SK-N-DZ (cell line): ENCODE measurements at regions not wholly inside any gene's neighbourhood (a gene's known extent, or its start where the extent isn't known, plus 50 kb on each side); places are given as distances from the start of the nearest gene placed in this dataset.

Experiments used
- DNase-seq: peaks from one replicate; pipeline ENCODE4 v3.0.0-alpha.2; 2015; ENCODE audit warnings: low spot score

GRCh38 chr9:17894501-17895160 is 315.8 kb downstream of the SH3GL2 start:
- DNase-seq: no peak

GRCh38 chr9:17900606-17901005 is 321.7 kb downstream of the SH3GL2 start:
- DNase-seq: no peak

GRCh38 chr9:17905366-17905765 is 326.5 kb downstream of the SH3GL2 start:
- DNase-seq: no peak

- DNase-seq: no peak
Measured at GRCh38 chr9:17905781-17906175, 326.9 kb downstream of the SH3GL2 start.

DNA sequence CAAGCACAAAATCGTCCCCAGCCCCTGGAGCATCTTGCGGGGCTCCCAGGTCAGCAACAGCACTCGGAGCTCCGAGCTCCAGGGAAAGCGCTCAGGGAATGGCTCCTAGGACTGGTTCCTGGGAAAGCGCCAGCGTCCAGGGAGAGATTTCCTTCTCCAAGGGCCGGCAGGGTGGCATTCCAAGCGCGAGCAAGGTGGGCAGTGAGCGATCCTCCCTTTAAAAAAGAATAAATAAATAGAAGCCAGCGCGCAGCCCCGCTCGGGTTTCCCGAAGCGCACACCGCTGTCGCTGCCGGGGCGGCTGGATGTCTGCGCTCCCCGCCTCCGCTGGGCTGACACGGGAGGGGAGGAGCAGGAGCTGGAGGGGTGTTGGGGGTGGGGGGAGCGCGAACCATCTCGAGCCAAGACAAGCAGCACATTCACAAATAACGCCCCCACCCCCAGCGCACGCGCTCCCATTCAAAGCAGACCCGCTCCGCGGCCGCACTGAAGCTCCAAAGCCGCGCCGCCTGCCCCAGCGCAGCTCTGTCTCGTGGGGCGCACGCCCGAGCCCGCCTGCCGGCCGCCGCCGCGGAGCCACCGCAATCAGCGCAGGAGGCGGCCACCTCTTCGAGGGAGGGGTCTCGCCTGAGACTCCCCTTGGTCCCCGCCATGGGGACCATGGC is 327.4 kb downstream of the SH3GL2 start:
- DNase-seq: no peak

DNA sequence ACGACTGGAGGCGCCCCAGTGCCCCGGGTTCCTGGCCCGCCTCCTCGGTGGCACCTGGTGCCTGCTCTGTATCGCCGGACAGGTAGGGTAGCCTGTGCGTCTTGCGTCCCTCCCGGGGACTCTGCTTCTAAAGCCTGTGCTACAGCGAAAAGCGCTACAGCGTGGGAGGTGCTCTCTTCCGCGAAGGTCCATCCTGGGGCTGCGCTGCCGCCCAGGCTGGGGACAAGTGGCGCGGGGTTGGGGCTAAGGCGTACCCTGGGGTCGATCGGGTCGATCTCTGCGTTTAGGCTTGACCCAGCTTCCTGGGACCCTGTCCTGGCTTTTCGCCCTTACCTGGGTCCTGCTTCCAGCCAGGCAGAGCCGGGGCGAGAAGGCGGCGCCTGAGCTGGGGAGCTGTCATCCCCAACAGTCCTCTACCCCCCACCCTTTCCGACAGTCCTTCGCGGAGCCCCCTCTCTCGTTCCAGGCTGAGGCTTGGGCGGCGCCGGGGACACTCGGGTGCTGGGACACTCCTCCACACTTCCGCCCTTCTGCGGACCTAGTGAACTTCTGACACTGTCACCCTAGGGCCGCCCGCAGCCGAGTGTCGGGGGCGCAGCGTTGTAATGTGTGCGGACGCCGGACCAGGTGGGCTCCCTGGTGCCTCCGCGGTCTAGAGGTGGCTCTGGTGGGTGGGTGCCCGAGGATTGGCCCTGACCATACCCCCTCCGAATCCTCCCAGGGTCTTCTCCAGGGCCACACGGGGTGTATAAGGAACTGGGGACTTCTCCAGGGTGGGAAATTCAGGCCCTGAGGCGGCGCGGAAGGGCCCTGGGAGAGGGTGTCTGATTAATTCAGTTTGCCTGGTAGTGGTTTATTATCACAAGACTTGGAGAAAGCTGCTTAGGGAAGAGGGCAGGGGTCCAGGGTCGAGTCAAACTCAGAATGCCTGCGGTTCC is 328.2 kb downstream of the SH3GL2 start:
- no peak for DNase-seq

- DNase-seq: no peak
Measured at GRCh38 chr9:17907779-17908508, 329.1 kb downstream of the SH3GL2 start.

DNA sequence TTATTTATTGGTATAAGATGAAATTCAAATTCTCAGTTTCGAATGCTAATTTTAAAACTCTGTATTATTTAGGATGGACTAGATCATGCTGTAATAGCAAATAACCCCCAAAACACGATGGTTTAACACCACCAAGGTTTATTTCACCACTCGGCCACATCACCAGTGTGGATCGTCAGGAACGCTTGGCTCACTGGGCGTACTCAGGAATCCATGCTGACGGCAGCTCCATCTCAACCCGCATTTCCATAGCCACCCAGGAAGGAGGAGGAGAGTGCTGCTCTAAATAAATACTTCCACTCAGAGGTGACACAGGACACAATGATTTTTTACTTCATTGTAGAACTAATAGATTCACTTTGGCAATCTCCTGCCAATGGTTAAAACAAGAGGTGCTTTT is 347.4 kb downstream of the SH3GL2 start:
- DNase-seq: no peak

DNA sequence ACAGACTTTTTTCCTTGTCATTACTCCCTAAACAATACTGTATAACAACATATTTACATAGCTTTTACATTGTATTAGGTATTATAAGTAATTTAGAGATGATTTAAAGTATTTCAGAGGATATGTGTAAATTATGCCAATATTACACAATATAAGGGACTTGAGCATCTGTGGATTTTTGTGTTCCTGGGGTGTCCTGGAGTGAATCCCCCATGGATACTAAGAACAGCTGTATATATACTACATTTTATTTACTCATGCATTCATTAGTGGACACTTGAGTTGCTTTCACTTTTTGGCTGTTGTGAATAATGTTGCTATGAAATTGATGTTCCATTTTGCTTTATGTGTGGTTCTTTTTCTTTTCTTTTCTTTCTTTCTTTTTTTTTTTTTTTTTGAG is 348.8 kb downstream of the SH3GL2 start:
- DNase-seq: no peak

GRCh38 chr9:17928228-17928627 is 349.4 kb downstream of the SH3GL2 start:
- DNase-seq: no peak

DNA sequence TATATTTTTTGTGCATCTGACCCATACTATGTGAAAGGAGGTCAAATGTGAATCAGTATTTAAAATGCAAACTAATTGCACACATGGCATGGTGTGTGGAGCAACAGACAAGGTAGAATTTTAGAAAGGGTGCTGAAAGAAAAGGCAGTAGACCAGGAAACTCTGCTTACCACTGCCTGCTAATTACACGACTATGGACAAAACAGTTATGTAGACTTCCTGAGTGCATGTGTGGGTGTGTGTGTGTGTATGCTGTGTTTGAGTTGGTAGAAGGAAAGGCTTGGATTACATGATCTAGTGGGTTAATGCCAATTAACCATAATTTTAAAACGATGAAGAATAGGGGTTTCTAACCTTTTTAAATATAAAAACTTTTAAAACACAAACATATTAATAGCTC is 349.9 kb downstream of the SH3GL2 start:
- no peak for DNase-seq

DNA sequence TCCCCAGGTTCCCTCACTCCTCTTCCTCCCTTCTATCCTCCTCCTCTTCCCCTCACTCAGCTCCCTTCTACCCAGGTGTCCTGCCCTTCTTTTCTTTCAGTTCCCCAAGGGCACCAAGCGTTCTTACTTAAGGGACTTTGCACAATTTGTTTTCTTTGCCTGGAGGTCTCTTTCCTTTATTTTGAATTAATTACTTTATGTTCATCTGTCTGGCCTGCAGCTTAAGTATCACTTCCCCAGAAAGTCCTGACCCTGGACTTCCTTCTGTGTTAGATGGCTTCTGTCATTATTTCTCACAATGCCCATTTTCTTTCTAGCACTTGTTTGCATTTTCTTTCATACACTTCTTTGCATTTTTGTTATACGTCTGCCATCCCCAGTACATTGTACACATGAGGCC is 350.6 kb downstream of the SH3GL2 start:
- no peak for DNase-seq

GRCh38 chr9:17930071-17930470 is 351.2 kb downstream of the SH3GL2 start:
- no peak for DNase-seq

GRCh38 chr9:17936365-17936764 is 357.5 kb downstream of the SH3GL2 start:
- DNase-seq: no peak

DNA sequence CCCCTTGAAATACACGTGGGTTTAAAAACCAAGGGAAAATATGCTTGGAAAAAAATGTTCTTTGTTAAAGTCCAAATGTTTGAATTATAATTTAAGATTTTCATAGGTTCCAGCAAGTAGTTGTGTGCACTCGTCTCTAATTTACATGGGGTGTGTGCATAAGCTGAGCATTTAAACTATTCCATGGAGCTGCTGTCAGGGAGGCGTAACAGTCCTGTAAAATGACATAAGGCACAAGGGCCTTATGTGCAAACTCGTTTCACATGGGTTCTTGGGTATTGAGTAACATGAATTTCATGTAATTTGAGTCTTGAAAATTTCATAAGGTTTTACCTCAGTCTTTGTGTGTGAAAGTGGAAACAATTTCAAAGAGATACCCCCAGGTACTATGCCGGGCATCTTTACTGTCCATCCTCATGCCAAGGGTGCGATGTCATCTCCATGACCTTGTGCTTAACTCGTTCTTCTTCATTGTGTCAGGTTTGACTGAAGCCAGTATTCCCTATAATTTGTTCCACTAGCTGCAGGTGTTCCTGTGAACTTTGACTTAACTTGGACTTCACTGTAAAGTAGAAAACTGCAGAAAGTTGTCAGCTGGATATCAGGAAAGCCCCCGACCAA is 359.3 kb downstream of the SH3GL2 start:
- DNase-seq: no peak

GRCh38 chr9:17942498-17942897 is 363.6 kb downstream of the SH3GL2 start:
- no peak for DNase-seq

DNA sequence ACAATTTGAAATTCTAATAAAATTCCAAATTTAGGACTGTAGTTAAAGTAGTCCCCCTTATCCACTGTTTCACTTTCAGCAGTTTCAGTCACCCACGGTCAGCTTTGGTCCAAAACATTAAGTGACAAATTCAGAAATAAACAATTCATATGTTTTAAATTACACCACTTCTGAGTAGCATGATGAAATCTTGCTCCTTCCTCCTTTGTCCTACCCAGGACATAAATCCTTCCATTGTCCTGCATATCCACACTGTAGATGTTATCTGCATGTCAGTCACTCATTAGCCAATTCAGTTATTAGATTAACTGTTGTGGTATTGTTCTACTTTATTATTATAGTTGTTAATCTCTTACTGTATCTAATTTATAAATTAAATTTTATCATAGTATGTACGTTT is 376.5 kb downstream of the SH3GL2 start:
- DNase-seq: no peak

DNA sequence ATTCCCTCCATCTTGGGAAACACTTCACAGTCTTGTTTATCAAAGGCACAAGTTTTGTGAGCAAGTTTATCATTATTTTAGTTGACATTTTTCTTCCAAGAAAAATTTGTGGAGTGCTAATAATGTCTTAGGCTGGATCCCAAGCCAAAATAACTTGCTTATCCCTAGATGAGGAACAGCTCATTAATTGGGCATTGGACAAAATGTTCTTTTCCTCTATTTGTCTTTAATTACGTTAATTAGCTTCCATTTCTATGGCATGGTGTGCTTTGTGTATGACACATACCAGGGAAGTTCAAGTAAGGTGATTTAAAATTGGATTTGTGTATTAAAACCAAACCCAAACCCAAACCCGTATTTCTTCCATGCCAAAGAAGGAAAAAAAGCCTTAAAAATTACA is 379.5 kb downstream of the SH3GL2 start:
- DNase-seq: no peak

GRCh38 chr9:17962747-17963146 is 383.9 kb downstream of the SH3GL2 start:
- DNase-seq: no peak

DNA sequence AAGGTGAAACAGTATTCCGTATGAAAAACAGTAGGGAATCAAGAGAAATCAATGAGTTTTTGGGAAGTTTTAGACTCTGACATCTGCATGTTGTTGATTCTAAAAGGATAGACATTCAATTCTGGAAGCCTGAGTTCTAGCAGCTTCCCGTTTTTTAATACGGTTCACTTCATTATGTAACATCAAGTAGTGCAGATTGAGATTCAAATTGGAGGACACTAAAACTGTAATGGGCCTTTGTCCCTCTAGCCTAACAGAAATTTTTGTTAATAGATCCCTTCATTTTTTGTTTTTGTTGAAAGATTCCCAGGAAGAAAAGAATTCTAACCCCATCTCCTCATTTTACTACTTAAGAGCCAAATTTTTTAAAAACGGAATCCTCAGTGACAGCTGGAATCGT is 384.6 kb downstream of the SH3GL2 start:
- DNase-seq: no peak

- DNase-seq: no peak
Measured at GRCh38 chr9:17967731-17968130, 388.9 kb downstream of the SH3GL2 start.
